ENCODE measurements at regions not wholly inside any gene's neighbourhood (a gene's known extent, or its start where the extent isn't known, plus 50 kb on each side); places are given as distances from the start of the nearest gene placed in this dataset.

- in situ Hi-C loops (cut with MboI; ENCODE audit: low sequenced_read_pairs in 4 of 4): no loop called here
- Histone ChIP-seq H3K9me3 (no peaks in the 10 kb centered on the region), H3K4me1 (no peaks in the 10 kb centered on the region), H3K27me3 (peaks cover 0 to 4% (median 2%) of the 10 kb centered on the region in 3 donors), H3K4me3 (no peak overlapping the region), H3K27ac (no peak overlapping the region), H3K36me3 (no peaks in the 10 kb centered on the region)
- intact Hi-C loops (cut with DNase I; ENCODE audit: low total_unique reads): no loop called here
- no peak for TF ChIP-seq POLR2A (IDR thresholded peaks at IDR 0.05)
- no peak for TF ChIP-seq CTCF (IDR thresholded peaks at IDR 0.05 in 4 of 5, conservative IDR thresholded peaks at IDR 0.05 in 1 of 5)
- ATAC-seq (no peak), DNase-seq (no peak)
Measured at GRCh38 chr7:54858008-54858692, 99.1 kb upstream of the SEC61G start.

GRCh38 chr7:54859066-54859465 lies 100.1 kb upstream of the SEC61G start:
- DNase-seq: no peak
- Histone ChIP-seq H3K4me3 (no peak overlapping the region), H3K9me3 (no peaks in the 10 kb centered on the region), H3K27ac (no peak overlapping the region), H3K27me3 (peaks cover 0 to 4% (median 2%) of the 10 kb centered on the region in 3 donors), H3K4me1 (no peaks in the 10 kb centered on the region), H3K36me3 (no peaks in the 10 kb centered on the region)
- TF ChIP-seq POLR2A (IDR thresholded peaks at IDR 0.05): no peak
- TF ChIP-seq CTCF (IDR thresholded peaks at IDR 0.05 in 4 of 5, conservative IDR thresholded peaks at IDR 0.05 in 1 of 5): no peak
- in situ Hi-C loops (cut with MboI; ENCODE audit: low sequenced_read_pairs in 4 of 4): no loop called here
- intact Hi-C loops (cut with DNase I; ENCODE audit: low total_unique reads): no loop called here
- no peak for ATAC-seq

GRCh38 chr7:54859545-54859944 lies 100.5 kb upstream of the SEC61G start:
- ATAC-seq (no peak), DNase-seq (no peak)
- H3K4me3 ChIP-seq: no peak overlapping the region
- H3K4me1 ChIP-seq: no peaks in the 10 kb centered on the region
- intact Hi-C loops (cut with DNase I; ENCODE audit: low total_unique reads): no loop called here
- peaks cover 0 to 2% (median 0%) of the 10 kb centered on the region in 3 donors for H3K27me3 ChIP-seq
- no peaks in the 10 kb centered on the region for H3K9me3 ChIP-seq
- TF ChIP-seq CTCF (IDR thresholded peaks at IDR 0.05 in 4 of 5, conservative IDR thresholded peaks at IDR 0.05 in 1 of 5) (no peak), POLR2A (IDR thresholded peaks at IDR 0.05) (no peak)
- in situ Hi-C loops (cut with MboI; ENCODE audit: low sequenced_read_pairs in 4 of 4): no loop called here
- H3K27ac ChIP-seq: no peak overlapping the region
- H3K36me3 ChIP-seq: no peaks in the 10 kb centered on the region

DNA sequence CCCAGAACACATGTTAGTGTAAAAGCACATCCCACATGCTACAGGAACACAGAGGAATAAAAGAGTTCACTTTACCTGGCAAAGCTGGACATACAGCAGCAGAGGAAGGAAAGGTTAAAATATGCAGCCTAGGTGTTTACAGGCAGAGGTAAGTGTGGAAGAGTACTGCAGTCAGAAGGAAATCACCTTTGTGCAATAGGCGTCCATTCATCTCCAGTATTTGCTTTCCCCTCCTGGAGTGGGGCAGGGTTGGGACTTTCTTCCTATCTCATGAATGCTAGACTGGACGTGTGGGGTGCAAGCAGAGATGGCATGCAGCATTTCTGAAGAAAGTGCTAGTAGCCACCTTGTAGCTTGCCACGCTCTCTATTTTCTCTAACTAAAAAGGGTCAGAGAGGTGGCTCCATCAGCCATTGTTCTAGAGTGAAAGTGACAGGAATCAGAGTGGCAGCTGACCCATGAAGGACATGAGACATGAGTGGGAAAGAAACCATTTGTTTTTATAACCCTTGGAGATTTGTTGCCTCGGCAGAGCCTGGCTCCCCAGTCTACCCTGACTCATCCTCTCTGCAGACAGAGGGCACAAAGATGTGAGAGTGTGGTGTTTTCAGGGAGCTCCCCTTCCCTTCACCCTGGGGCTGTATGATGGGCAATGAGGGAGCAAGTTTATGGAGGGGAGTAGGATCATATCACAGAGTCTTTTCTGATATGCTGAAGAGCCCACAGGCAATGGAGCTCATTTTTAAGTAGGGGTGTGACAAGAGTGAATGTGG lies 101.2 kb upstream of the SEC61G start:
- intact Hi-C loops (cut with DNase I; ENCODE audit: low total_unique reads): no loop called here
- in situ Hi-C loops (cut with MboI; ENCODE audit: low sequenced_read_pairs in 4 of 4): no loop called here
- DNase-seq: no peak

More for the DNA sequence above, 101.2 kb upstream of the SEC61G start:
- no peak overlapping the region for H3K4me3 ChIP-seq
- no peak overlapping the region for H3K27ac ChIP-seq
- TF ChIP-seq CTCF (IDR thresholded peaks at IDR 0.05 in 4 of 5, conservative IDR thresholded peaks at IDR 0.05 in 1 of 5): no peak
- TF ChIP-seq POLR2A (IDR thresholded peaks at IDR 0.05): no peak
- no peaks in the 10 kb centered on the region for H3K9me3 ChIP-seq
- H3K27me3 ChIP-seq: peaks cover 0 to 2% (median 0%) of the 10 kb centered on the region in 3 donors
- no peaks in the 10 kb centered on the region for H3K36me3 ChIP-seq
- ATAC-seq: no peak
- no peaks in the 10 kb centered on the region for H3K4me1 ChIP-seq

All from gastrocnemius medialis (tissue), 4 donors.